Right renal cortex interstitium (tissue), 3 donors: ENCODE measurements at regions not wholly inside any gene's neighbourhood (a gene's known extent, or its start where the extent isn't known, plus 50 kb on each side); places are given as distances from the start of the nearest gene placed in this dataset.
A peak's percentile ranks its signal among the peaks of the same experiment; 100 is the strongest.

Experiments used
- DNase-seq, 3 donors: peaks; one replicate each; pipeline ENCODE4 v3.0.0-alpha.2; 2013; ENCODE audit warnings: low read depth in 3 of 3, low spot score in 2 of 3

DNA sequence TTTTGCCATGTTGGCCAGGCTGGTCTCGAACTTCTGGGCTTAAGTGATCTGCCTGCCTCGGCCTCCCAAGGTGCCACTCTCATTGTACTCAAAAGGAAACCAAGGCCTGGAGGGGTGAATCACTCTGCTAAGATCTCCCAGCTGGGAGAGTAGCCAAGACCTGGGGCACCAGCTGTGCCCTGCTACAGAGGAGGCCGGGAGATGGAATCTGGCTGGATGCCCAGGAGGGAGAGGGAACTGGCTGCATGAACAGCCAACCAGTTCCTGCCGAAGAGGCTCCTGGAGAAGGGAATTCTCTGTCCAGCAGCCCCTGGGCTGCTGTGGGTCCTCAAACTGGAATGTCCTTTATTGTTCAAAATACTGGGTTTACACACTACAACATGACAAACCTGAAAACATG lies 238.7 kb upstream of the CIBAR2 start:
- DNase-seq = peak in 1 of 3 donors; percentile 69

DNA sequence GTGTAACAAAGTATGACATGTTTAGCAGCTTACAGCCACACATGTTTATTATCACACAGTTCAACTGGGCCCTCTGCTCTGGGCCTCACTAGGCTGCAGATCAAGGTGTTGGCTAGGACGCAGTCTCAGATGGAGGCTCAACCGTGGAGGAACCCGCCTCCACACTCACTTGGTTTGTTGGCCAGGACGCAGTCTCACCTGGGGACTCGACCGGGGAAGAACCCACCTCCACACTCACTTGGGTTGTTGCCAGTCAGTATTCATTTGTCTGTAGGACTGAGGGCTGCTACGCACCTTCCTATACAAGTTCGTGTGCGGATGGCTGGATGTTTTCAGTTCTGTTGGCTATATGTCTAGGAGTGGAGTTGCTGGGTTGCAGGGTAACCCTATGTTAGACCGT lies 240.7 kb upstream of the CIBAR2 start:
- DNase-seq = no peak

DNA sequence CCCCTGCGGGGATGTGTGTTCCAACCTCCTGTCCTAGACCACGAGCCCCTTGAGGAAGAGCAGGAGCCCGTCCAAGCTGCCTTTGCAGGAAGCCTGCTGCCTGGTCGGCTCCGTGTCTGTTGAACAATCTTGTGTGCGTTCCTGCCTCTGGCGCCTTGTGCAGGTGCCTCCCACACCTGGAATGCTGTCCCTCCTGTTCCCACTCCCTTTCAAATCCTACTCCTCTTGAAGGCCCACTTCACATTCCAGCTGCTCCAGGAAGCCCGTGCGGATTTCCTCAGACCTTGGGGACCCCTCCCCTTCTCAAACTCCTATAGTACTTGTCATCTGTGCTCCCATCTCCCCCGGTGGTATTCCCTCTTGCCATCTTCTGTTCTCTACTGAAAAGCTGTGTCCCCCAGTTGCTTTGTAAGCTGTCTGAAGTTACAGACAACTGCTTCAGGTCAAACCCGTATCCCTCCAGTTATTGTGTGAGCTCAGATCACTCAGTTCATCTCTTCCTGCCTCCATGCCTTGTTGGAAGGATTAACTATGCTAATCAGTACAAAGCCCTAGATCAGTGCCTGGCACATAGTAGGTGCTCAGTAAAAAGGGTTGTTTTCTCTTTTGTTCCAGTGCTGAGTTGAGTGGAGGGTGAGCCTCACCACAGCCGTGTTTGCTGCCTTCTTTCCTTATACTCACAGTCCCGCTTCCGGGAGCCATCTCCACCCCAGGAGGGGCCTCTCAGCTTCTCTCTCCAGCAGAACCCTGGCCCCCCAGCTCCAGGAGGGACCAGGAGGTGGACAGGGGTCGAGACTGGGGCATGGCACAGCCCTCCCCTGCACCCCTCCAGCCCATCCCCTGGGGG lies 241.8 kb upstream of the CIBAR2 start:
- DNase-seq = no peak

GRCh38 chr16:85354686-85355514 lies 242.6 kb upstream of the CIBAR2 start:
- DNase-seq = peak in 1 of 3 donors; percentile 79

DNA sequence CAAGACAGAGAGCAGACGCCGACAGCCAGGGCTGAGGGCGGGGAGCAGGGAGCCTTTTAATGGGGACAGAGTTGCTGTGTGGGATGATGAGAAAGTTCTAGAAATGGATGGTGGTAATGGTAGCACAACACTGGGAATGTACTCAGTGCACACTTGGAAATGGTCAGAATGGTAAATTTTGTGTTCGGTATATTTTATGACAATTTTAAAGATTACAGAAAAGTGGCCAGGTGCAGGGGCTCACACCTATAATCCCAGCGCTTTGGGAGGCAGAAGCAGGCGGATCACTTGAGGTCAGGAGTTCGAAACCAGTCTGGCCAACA lies 243.2 kb upstream of the CIBAR2 start:
- DNase-seq = no peak

GRCh38 chr16:85356157-85356556 lies 243.9 kb upstream of the CIBAR2 start:
- no peak for DNase-seq

DNA sequence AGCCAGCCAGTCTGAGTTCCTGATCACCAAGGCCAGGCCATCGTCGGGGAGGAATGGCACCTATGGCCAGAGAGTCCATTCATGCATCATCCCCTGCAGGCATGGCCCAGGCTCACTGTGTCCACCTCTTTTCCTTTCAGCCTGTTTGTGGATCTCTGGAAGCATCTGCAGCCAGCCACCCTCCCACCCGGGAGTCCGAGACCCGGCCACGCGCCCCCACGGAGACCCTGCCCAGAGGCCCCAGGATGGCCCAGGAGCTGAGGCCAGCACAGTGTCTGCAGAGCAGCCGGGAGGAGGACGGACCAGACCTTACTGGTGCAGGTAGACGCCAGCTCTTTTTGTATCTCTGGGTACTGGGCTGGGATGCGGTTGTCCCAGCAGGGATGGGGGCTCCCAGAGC lies 245.1 kb upstream of the CIBAR2 start:
- no peak for DNase-seq

DNA sequence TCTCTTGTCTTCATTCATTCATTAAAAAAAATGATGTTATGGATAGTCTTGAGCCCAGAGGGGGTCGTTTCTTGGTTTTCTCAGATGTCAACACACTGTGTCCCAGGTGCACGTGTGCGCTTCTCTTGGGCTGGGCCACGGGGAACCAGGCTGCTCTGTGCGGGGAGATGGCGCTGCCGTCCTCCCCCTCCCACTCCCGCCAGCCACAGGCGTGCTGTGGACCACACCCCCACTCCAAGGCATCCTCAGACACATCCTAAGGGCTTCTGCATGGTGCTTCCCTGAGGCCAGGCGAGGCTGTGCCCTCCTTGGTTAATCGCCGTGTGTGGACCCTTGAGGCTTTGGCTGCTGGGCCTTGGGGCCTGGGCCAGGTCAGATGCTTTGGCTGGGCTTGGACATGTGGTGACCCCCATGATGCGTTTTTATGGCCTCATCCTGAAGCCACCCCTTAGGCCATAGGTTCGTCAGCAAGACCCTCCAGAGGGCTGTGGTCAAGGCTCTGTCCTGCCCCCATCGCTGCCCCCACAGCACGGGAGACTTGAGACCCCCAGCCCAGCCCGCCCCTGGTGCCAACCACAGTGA lies 245.7 kb upstream of the CIBAR2 start:
- DNase-seq = no peak

GRCh38 chr16:85358704-85359146 lies 246.5 kb upstream of the CIBAR2 start:
- no peak for DNase-seq

GRCh38 chr16:85359147-85359822 lies 247.0 kb upstream of the CIBAR2 start:
- DNase-seq = no peak

GRCh38 chr16:85360323-85361277 lies 248.3 kb upstream of the CIBAR2 start:
- DNase-seq = no peak

GRCh38 chr16:85361441-85362118 lies 249.3 kb upstream of the CIBAR2 start:
- DNase-seq = no peak

GRCh38 chr16:85362443-85362842 lies 250.2 kb upstream of the CIBAR2 start:
- DNase-seq = no peak

GRCh38 chr16:85363427-85363826 lies 249.7 kb upstream of the GSE1 start:
- DNase-seq = no peak

DNA sequence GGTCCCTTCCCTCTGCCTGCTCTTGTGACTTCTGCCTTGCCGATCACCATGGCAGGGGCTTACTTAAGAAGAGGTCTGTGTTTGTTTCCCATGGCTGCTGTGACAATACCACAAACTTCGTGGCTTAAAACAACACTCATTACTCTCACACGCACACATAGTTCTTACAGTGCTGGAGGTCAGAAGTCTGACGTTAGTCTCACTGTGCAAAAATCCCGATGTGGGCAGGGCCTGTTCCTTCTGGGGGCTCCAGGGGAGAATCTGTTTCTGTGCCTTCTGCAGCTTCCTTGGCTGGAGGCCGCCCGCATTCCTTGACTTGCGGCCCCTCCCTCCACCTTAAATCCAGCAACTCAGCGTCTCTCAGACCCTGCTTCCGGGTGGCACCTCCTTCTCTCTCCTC lies 249.2 kb upstream of the GSE1 start:
- DNase-seq = no peak

GRCh38 chr16:85364323-85365040 lies 248.6 kb upstream of the GSE1 start:
- DNase-seq = no peak

DNA sequence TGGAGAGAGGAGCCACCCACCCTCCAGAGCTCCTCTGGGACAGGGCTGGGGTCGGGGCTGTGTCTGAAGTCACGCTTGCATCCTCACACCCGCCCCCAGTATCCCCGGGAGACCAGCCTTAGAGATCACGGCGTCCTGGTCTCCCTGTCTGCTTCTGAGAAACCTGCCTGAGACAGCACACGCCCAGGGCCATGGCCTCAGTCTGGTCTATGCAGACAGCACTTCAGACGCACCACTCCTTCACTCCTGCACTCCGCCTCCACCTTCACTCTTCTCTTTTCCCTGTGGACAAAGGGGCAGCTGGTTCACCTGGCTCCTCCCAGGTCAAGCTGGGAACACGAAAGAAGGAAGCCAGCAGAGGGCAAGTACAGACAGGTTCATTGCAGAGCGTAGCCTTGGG lies 248.0 kb upstream of the GSE1 start:
- DNase-seq = no peak

DNA sequence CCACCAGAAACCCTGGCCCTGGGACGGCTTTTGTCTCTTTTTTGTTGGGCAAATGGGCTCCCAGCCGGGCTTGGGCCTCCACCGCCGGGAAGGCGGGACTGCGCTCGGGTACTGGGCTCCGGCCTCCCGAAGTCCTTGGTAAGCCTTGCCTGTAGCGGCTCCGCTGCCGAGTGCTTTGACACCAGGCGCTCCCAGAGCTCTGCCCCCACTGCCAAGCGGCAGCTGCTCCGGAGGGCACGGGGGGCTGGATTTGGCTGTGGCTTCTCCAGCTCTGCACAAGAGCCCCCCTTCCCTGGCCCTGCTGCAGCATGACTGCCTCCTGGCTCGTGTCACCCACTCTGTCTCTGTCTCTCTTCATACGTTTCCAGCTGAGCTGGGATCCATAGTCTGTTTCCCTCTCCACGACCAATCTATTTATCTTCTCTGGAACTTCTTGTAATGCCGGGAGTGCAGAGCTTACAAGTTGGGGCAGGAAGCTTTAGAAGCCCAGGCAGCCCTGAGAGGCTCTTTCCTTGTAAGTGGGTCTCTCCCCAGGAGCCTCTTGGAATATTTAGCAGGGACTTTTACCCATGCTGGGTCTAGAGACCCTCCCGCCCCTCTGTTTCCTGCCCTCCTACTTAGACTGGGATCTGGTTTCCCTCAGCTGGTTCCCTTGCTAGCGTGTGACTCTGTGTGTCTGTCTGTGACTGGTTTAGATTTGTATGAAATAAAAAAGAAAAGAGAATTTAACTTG lies 246.9 kb upstream of the GSE1 start:
- no peak for DNase-seq
